Upper lobe of left lung (tissue), 4 donors: ENCODE measurements at regions not wholly inside any gene's neighbourhood (a gene's known extent, or its start where the extent isn't known, plus 50 kb on each side); places are given as distances from the start of the nearest gene placed in this dataset.

Experiments
- CTCF ChIP-seq, 6 experiments: fragments of 450-650 bp in 4 of 6; fragments of 200-600 bp in 2 of 6; sonication (generic) in 2 of 6; IDR thresholded peaks; one replicate each; pipeline ENCODE4 v1.5.1; 2016 to 2019; ENCODE audit warnings: antibody characterized with exemption in 6 of 6
- POLR2AphosphoS5 ChIP-seq, 2 donors: sonication (generic); formaldehyde crosslinking; IDR thresholded peaks; one replicate each; pipeline ENCODE4 v1.5.1; 2017; ENCODE audit warnings: antibody characterized with exemption in 2 of 2

- TF ChIP-seq CTCF (IDR thresholded peaks at IDR 0.05) = no peak
- no peak for TF ChIP-seq POLR2AphosphoS5 (IDR thresholded peaks at IDR 0.05)
Measured at GRCh38 chr20:61090541-61090940, 161.5 kb upstream of the CDH4 start.
